AG09319 (cell line): ENCODE measurements at regions not wholly inside any gene's neighbourhood (a gene's known extent, or its start where the extent isn't known, plus 50 kb on each side); places are given as distances from the start of the nearest gene placed in this dataset.

Experiments
- DNase-seq: peaks from one replicate; pipeline ENCODE4 v3.0.0-alpha.2; 2010; ENCODE audit warnings: low read depth; ENCODE audit errors: extremely low read depth
- TF ChIP-seq, protein P1 (sequence below): IDR thresholded peaks from 2 replicates; pipeline ENCODE4 v1.5.1; 2011; ENCODE audit warnings: low read depth, mild to moderate bottlenecking, inconsistent platforms, low read length, moderate library complexity

DNA sequence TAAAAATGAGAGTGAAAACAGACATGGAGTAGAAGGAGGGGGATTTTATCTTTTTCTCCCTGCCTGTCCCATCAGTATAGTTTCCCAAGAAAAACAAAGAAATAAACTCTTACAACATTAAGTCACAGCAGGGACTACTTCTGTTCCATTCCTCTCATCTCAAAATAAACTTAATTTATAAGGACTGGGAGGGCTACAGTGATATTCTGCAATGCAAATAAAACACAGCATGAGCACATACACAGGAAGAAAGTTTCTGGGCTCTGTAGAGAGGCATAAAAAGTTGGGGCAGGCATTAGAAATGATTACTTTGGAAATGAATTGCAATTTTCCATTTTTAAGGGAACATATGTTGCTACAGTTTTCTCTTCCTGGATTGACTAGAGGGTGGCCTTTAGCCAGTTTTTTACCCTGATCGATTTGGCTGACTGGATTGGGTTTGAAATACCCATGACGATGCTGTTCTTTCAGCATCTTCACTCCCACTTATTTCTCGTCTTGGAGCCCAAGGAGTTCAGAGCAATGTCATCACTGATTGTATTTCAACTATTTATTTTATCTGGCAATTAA, 157.1 kb downstream of the ACTR3 start:
- DNase-seq = no peak
- TF ChIP-seq, protein P1, sequence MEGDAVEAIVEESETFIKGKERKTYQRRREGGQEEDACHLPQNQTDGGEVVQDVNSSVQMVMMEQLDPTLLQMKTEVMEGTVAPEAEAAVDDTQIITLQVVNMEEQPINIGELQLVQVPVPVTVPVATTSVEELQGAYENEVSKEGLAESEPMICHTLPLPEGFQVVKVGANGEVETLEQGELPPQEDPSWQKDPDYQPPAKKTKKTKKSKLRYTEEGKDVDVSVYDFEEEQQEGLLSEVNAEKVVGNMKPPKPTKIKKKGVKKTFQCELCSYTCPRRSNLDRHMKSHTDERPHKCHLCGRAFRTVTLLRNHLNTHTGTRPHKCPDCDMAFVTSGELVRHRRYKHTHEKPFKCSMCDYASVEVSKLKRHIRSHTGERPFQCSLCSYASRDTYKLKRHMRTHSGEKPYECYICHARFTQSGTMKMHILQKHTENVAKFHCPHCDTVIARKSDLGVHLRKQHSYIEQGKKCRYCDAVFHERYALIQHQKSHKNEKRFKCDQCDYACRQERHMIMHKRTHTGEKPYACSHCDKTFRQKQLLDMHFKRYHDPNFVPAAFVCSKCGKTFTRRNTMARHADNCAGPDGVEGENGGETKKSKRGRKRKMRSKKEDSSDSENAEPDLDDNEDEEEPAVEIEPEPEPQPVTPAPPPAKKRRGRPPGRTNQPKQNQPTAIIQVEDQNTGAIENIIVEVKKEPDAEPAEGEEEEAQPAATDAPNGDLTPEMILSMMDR = no peak

DNA sequence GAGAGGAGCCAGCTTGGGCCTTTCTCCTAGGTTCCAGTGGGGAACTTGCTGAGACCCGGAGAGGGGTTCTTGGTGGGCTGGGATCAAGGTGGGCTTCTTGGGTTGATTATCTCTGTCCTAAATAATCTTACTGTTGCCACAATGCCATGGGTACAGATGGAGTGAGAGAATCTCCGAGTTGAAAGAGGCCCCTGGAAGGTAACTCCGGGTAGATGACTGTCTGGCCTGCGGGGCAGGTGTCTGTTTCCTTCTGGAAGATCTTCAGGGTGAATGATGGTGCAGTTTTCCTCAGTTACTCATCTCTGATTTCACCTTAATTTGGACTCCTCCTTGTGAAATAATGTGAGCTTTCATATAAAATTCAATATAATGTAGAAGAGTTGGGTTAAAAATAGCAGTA, 159.4 kb downstream of the ACTR3 start:
- DNase-seq = no peak
- TF ChIP-seq, protein P1 = no peak

DNA sequence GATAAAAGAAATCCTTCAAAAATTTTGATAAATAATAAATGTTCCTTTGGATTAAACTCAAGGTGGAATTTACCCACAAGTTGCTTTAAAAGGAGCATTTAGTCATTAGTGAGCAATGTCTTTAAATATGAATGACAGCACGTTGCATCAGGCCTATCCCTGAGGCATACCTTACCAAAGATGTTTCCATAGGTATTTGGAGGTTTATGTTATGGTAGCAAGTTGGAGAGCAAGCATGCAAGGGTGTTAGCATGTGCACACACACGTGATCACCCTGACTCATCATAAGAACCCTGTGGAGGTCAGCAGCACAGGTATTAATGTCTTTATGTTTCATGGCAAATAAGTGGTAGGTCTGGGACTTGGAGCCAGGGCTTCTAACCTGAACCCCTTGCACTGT, 159.9 kb downstream of the ACTR3 start:
- TF ChIP-seq, protein P1 = no peak
- no peak for DNase-seq

DNA sequence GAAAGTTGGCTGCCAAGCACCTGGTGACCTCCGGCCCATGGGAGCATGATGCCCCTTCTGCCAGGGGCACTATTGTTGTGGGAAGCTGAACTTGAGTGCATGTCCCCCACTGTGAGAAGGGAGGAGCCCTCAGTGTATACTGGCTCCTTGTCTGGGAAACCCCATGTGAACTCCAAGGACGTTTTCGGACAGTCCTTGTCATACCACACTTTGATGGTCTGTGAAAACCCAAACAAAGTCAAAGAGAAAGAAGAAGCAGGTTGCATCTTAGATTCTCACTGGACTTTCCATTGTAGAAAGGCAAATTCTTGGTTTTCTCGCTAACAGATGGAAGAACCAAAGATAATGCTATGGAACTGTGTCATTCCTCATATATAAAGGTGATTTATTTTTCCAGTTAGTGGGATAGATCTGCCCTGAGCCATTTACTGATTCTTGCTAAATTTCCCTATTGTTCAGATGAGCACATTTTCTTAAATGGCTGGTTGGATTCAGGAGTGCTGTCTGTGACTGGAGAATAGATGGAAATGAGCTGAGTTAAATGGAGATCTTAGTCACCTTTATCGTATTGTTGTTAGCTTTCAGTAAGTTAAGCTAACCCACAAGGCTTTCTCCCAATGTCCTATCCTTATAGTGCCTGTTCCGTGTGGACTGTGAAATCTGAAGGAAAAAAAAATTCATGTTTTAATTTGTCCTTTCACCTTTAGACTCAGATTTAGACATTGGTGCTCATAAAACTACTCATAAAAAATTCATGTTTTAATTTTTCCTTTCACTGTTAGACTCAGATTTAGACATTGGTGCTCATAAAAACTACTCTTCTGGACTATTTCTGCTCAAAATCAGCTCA, 166.6 kb downstream of the ACTR3 start:
- no peak for DNase-seq
- TF ChIP-seq, protein P1 = no peak

DNA sequence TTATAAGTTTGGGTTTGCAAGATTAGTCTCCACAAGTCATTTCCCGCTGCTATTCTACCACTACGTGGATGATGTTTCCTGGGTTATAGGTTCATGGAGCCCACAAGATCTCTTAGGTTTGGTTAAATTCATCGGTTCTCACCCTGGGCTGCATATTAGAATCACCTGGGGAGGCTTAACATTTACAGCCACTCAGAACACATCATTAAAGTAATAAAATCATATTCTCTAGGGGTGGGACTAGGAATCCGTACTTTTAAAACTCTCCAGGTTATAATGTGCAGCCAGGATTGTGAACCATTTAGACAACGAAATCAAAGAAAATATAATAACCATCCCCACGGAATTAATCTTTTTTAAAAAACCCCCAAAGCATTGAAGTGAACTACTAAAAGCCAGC, 167.7 kb downstream of the ACTR3 start:
- TF ChIP-seq, protein P1 = no peak
- no peak for DNase-seq

DNA sequence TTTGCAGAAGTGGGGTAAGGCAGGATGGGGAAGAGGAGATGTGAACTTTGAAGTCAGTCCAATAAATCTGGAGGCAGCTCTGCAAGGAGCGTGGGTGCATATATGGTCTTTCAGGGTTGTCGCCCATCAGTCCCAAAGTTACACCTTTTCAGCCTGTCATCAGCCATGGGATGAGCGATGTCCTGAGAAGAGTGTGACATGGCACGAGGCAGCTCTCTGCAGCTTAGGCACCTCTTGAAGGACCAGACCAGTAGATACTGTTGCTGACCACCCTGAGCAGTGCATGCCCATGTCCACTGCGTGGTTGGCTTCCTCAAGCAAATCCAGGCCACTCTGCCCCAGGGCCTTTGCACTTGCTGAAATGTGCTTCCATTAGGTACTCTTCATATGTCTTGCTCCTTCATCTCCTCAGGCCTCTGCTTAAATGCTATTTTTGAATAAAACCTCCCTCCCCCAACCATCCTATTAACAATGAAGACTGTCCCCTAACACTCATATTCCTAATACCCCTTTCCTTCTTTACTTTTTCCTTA, 171.7 kb downstream of the ACTR3 start:
- TF ChIP-seq, protein P1 = no peak
- no peak for DNase-seq

DNA sequence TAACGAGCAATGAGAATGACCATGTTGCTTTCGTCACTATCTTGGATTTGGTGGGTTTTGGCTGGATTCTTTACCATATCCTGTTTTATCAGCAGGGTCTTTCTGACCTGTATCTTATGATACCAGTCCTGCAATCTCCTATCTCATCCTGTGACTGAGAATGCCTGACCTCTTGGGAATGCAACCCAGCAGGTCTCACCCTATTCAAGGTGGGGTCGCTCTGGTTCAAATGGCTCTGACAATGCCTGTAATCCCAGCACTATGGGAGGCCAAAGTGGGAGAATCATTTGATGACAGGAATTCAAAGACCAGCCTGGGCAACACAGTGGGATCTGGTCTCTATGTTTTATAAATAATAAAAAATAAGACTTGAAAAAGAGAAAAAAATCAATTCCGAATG, 173.5 kb downstream of the ACTR3 start:
- DNase-seq = no peak
- TF ChIP-seq, protein P1 = no peak
